HL-60 (cell line): ENCODE measurements at regions not wholly inside any gene's neighbourhood (a gene's known extent, or its start where the extent isn't known, plus 50 kb on each side); places are given as distances from the start of the nearest gene placed in this dataset.

Experiments
- POLR2AphosphoS5 ChIP-seq: IDR thresholded peaks from 2 replicates; pipeline ENCODE4 v1.6.1; 2012; ENCODE audit warnings: low read depth
- TF ChIP-seq, protein P1 (sequence below): IDR thresholded peaks from one replicate; pipeline ENCODE4 v1.5.1; 2011; ENCODE audit warnings: low read length, control low read depth, inconsistent platforms; ENCODE audit not compliant: insufficient read depth

- TF ChIP-seq, protein P1, sequence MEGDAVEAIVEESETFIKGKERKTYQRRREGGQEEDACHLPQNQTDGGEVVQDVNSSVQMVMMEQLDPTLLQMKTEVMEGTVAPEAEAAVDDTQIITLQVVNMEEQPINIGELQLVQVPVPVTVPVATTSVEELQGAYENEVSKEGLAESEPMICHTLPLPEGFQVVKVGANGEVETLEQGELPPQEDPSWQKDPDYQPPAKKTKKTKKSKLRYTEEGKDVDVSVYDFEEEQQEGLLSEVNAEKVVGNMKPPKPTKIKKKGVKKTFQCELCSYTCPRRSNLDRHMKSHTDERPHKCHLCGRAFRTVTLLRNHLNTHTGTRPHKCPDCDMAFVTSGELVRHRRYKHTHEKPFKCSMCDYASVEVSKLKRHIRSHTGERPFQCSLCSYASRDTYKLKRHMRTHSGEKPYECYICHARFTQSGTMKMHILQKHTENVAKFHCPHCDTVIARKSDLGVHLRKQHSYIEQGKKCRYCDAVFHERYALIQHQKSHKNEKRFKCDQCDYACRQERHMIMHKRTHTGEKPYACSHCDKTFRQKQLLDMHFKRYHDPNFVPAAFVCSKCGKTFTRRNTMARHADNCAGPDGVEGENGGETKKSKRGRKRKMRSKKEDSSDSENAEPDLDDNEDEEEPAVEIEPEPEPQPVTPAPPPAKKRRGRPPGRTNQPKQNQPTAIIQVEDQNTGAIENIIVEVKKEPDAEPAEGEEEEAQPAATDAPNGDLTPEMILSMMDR, result no peak
- no peak for TF ChIP-seq POLR2AphosphoS5
These were observed 82.8 kb upstream of the NSMCE3 start for GRCh38 chr15:29352402-29352801.
